Fibroblast of lung (primary cell): ENCODE measurements at regions not wholly inside any gene's neighbourhood (a gene's known extent, or its start where the extent isn't known, plus 50 kb on each side); places are given as distances from the start of the nearest gene placed in this dataset.

Source experiments
- CTCF ChIP-seq, 2 donors: IDR thresholded peaks in 1 of 2; conservative IDR thresholded peaks in 1 of 2; 1 replicate in 1 of 2; 2 replicates in 1 of 2; pipeline ENCODE4 v1.5.1; 2011 to 2012; ENCODE audit warnings: low read length in 2 of 2, control low read depth in 1 of 2, inconsistent platforms in 1 of 2, low read depth in 1 of 2, mild to moderate bottlenecking in 1 of 2
- EZH2 ChIP-seq: IDR thresholded peaks from 2 replicates; pipeline ENCODE4 v1.5.1; 2012; ENCODE audit warnings: low read length, control low read depth, mild to moderate bottlenecking; ENCODE audit errors: missing control alignments

GRCh38 chr5:112671687-112672086, 66.0 kb upstream of the APC start:
- TF ChIP-seq CTCF (conservative IDR thresholded peaks at IDR 0.05 in 1 of 2, IDR thresholded peaks at IDR 0.05 in 1 of 2; ENCODE audit: low read depth in 1 of 2, low read length in 2 of 2): no peak
- TF ChIP-seq EZH2: no peak
